ENCODE measurements at regions not wholly inside any gene's neighbourhood (a gene's known extent, or its start where the extent isn't known, plus 50 kb on each side); places are given as distances from the start of the nearest gene placed in this dataset.

DNA sequence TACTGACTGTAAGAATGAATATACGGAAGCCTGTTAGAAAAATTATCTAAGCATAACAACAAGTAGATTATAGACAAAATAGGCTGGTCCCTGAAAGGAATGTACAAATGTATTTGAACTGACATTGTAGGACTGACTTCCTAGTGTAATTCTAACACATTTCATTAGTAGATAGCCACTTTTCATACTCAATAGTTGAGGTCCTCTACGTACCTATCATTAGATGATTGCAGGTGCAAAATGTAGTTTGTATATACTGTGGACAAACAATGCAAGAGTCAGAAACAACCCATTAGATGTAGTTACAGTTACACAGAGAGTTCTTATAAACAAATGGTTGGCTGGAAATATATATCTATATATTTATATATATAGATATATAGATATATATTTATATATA is 402.3 kb upstream of the SLITRK6 start:
- H3K27ac Mint-ChIP-seq, result no peak overlapping the region
- no peaks in the 10 kb centered on the region for H3K9me3 Mint-ChIP-seq
- no peak for DNase-seq (ENCODE audit: low spot score in 2 of 2, unreplicated experiment in 2 of 2)
- H3K27me3 Mint-ChIP-seq (ENCODE audit: low read depth), result no peaks in the 10 kb centered on the region
- no peaks in the 10 kb centered on the region for H3K36me3 Mint-ChIP-seq
- TF ChIP-seq, protein P1, sequence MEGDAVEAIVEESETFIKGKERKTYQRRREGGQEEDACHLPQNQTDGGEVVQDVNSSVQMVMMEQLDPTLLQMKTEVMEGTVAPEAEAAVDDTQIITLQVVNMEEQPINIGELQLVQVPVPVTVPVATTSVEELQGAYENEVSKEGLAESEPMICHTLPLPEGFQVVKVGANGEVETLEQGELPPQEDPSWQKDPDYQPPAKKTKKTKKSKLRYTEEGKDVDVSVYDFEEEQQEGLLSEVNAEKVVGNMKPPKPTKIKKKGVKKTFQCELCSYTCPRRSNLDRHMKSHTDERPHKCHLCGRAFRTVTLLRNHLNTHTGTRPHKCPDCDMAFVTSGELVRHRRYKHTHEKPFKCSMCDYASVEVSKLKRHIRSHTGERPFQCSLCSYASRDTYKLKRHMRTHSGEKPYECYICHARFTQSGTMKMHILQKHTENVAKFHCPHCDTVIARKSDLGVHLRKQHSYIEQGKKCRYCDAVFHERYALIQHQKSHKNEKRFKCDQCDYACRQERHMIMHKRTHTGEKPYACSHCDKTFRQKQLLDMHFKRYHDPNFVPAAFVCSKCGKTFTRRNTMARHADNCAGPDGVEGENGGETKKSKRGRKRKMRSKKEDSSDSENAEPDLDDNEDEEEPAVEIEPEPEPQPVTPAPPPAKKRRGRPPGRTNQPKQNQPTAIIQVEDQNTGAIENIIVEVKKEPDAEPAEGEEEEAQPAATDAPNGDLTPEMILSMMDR (IDR thresholded peaks at IDR 0.05; ENCODE audit: unreplicated experiment), result no peak
- no peak overlapping the region for H3K4me3 Mint-ChIP-seq
- H3K4me1 Mint-ChIP-seq, result no peaks in the 10 kb centered on the region

DNA sequence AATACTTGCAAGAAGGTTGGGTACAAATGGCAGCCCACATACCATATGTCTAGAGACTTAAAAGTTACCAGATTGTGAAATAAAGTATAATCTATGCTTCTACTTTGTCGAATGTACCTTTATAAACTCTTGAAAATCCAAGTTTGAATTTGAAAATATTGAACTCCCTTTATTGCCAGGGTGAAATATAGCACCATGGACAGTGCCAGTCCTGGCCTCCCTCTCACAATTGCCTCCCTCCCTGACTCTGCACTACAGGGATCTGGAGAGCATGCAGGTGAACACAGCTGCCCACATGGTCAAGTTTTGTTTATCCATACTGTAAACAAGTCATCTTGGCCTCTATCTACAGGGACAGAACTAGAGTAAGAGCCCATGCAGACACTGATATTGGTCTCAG is 394.1 kb upstream of the SLITRK6 start:
- no peak for DNase-seq (ENCODE audit: low spot score in 2 of 2, unreplicated experiment in 2 of 2)
- Mint-ChIP-seq H3K36me3 (no peaks in the 10 kb centered on the region), H3K27ac (no peak overlapping the region), H3K9me3 (no peaks in the 10 kb centered on the region), H3K4me1 (no peaks in the 10 kb centered on the region), H3K27me3 (ENCODE audit: low read depth) (no peaks in the 10 kb centered on the region), H3K4me3 (no peak overlapping the region)
- TF ChIP-seq, protein P1 (IDR thresholded peaks at IDR 0.05; ENCODE audit: unreplicated experiment), result no peak

DNA sequence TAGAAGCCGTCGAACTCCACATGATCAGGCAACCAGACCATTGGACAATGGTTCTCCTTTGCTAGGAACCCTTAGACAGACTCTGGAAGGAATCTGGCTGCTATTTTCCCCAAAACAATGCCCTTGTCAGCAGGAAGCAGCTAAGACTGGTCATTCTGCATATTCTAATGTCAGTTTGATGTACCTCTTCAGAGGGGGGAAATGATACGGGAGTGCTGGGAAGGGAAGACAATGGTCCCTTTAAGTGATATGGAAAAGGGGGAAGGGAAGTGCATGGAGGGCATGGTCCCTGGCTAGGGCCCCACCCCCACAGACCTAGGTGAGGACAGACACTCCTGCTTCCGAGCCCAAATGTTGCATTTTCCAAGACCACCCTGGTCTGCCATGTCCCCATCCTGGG is 389.0 kb upstream of the SLITRK6 start:
- no peak overlapping the region for H3K27ac Mint-ChIP-seq
- H3K27me3 Mint-ChIP-seq (ENCODE audit: low read depth), result no peaks in the 10 kb centered on the region
- H3K4me3 Mint-ChIP-seq, result no peak overlapping the region
- no peaks in the 10 kb centered on the region for H3K4me1 Mint-ChIP-seq
- no peaks in the 10 kb centered on the region for H3K36me3 Mint-ChIP-seq
- TF ChIP-seq, protein P1 (IDR thresholded peaks at IDR 0.05; ENCODE audit: unreplicated experiment), result no peak
- no peak for DNase-seq (ENCODE audit: low spot score in 2 of 2, unreplicated experiment in 2 of 2)
- H3K9me3 Mint-ChIP-seq, result no peaks in the 10 kb centered on the region

DNA sequence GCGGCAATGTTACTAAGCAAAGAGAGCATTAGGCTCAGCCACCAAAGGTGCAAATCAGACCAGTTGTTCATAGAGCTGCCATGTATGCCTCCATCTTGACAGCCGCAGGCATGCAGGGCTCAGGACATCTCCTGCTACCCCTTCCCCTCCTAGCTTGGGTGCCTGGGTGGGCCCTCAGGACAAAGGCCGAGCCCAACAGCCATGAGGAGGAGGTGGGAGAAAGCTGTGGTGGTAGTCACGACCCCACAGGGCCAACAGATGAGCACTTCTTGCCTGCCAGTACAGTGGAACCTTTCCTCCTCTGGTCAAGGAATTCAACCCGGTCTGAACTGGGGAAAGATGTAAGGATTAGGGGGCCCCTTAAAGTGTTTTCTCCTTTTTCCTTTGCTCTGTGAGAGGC is 386.4 kb upstream of the SLITRK6 start:
- Mint-ChIP-seq H3K4me1 (no peaks in the 10 kb centered on the region), H3K4me3 (no peak overlapping the region), H3K27ac (no peak overlapping the region), H3K9me3 (no peaks in the 10 kb centered on the region), H3K36me3 (no peaks in the 10 kb centered on the region), H3K27me3 (ENCODE audit: low read depth) (no peaks in the 10 kb centered on the region)
- DNase-seq (ENCODE audit: low spot score in 2 of 2, unreplicated experiment in 2 of 2), result no peak
- TF ChIP-seq, protein P1 (IDR thresholded peaks at IDR 0.05; ENCODE audit: unreplicated experiment), result no peak

GRCh38 chr13:86185107-86185506 is 385.9 kb upstream of the SLITRK6 start:
- TF ChIP-seq, protein P1 (IDR thresholded peaks at IDR 0.05; ENCODE audit: unreplicated experiment), result no peak

DNA sequence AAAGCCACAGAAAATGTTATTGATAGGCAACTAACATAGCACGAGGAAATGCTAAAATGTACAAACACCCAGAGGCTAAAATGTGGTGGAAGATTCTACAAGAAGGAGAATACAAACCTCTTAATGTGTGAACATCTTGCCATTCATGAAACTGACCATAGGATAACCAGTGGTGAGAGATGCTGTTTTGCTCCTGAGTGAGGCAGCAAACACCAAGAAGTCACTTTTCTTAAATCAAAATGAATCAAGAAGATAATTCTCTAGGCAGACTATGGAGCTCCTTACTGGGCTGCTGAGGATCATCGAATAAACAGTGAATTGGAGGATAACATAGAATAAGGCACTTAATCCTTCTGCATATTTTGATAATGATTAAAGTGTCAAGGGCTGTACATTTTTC is 375.4 kb upstream of the SLITRK6 start:
- Mint-ChIP-seq H3K36me3 (no peaks in the 10 kb centered on the region), H3K27ac (no peak overlapping the region), H3K9me3 (no peaks in the 10 kb centered on the region)

More at GRCh38 chr13:86185107-86185506, 385.9 kb upstream of the SLITRK6 start:
- Mint-ChIP-seq H3K27me3 (ENCODE audit: low read depth) (no peaks in the 10 kb centered on the region), H3K27ac (no peak overlapping the region), H3K4me3 (no peak overlapping the region), H3K36me3 (no peaks in the 10 kb centered on the region), H3K4me1 (no peaks in the 10 kb centered on the region), H3K9me3 (no peaks in the 10 kb centered on the region)
- DNase-seq (ENCODE audit: low spot score in 2 of 2, unreplicated experiment in 2 of 2), result no peak

More for the DNA sequence above, 375.4 kb upstream of the SLITRK6 start:
- TF ChIP-seq, protein P1 (IDR thresholded peaks at IDR 0.05; ENCODE audit: unreplicated experiment), result no peak
- Mint-ChIP-seq H3K4me1 (peaks cover 11% of the 10 kb centered on the region), H3K27me3 (ENCODE audit: low read depth) (peaks cover 2% of the 10 kb centered on the region), H3K4me3 (no peak overlapping the region)
- no peak for DNase-seq (ENCODE audit: low spot score in 2 of 2, unreplicated experiment in 2 of 2)
